GM19043 (cell line): ENCODE measurements at regions not wholly inside any gene's neighbourhood (a gene's known extent, or its start where the extent isn't known, plus 50 kb on each side); places are given as distances from the start of the nearest gene placed in this dataset.
A peak's percentile ranks its signal among the peaks of the same experiment; 100 is the strongest.

ENCODE experiments used
- ATAC-seq: cut with Tn5 transposase; IDR thresholded peaks from one replicate; pipeline ENCODE4 v1.9.1; 2021; ENCODE audit warnings: low read depth; ENCODE audit not compliant: unreplicated experiment

GRCh38 chr17:72511242-72511641 is 390.4 kb downstream of the SOX9 start:
- ATAC-seq, result no peak

- no peak for ATAC-seq
These were observed 391.1 kb downstream of the SOX9 start for GRCh38 chr17:72511874-72512273.

GRCh38 chr17:72512649-72513556 is 392.1 kb downstream of the SOX9 start:
- peak; percentile 44 for ATAC-seq

GRCh38 chr17:72514321-72514861 is 393.6 kb downstream of the SOX9 start:
- ATAC-seq, result no peak

GRCh38 chr17:72514891-72515290 is 394.1 kb downstream of the SOX9 start:
- no peak for ATAC-seq

GRCh38 chr17:72515291-72516065 is 394.7 kb downstream of the SOX9 start:
- ATAC-seq, result no peak

GRCh38 chr17:72516772-72517399 is 396.1 kb downstream of the SOX9 start:
- ATAC-seq, result no peak

- ATAC-seq, result no peak
These were observed 396.8 kb downstream of the SOX9 start for GRCh38 chr17:72517413-72518158.

- ATAC-seq, result no peak
These were observed 397.4 kb downstream of the SOX9 start for GRCh38 chr17:72518159-72518732.

GRCh38 chr17:72518753-72519597 is 398.2 kb downstream of the SOX9 start:
- ATAC-seq, result no peak

GRCh38 chr17:72519598-72519936 is 398.7 kb downstream of the SOX9 start:
- ATAC-seq, result no peak

GRCh38 chr17:72520665-72521303 is 400.0 kb downstream of the SOX9 start:
- no peak for ATAC-seq

- ATAC-seq, result no peak
These were observed 402.7 kb downstream of the SOX9 start for GRCh38 chr17:72523491-72523890.

GRCh38 chr17:72525225-72526015 is 404.6 kb downstream of the SOX9 start:
- no peak for ATAC-seq

- no peak for ATAC-seq
These were observed 405.9 kb downstream of the SOX9 start for GRCh38 chr17:72526769-72527168.

GRCh38 chr17:72527789-72528188 is 407.0 kb downstream of the SOX9 start:
- no peak for ATAC-seq

GRCh38 chr17:72528683-72529082 is 407.9 kb downstream of the SOX9 start:
- no peak for ATAC-seq

- no peak for ATAC-seq
These were observed 408.6 kb downstream of the SOX9 start for GRCh38 chr17:72529386-72529785.
